Thoracic aorta (tissue), 2 donors: ENCODE measurements at regions not wholly inside any gene's neighbourhood (a gene's known extent, or its start where the extent isn't known, plus 50 kb on each side); places are given as distances from the start of the nearest gene placed in this dataset.

Source experiments
- ATAC-seq: fragments of 150-250 bp; one replicate; pipeline ENCODE4 v1.8.0; 2017; ENCODE audit warnings: low read depth; ENCODE audit not compliant: insufficient number of reproducible peaks, low FRiP score
- DNase-seq: peaks from one replicate; pipeline ENCODE4 v3.0.0-alpha.2; 2020; ENCODE audit warnings: low spot score
- H3K27ac ChIP-seq, 2 donors: fragments of 200-600 bp; sonication (generic); 1 replicate in 1 of 2; 2 replicates in 1 of 2; pipeline ENCODE4 v1.5.1; 2016; ENCODE audit warnings: mild to moderate bottlenecking in 2 of 2, moderate library complexity in 2 of 2
- H3K27me3 ChIP-seq: fragments of 200-600 bp; sonication (generic); replicated peaks from 2 replicates; pipeline ENCODE4 v1.6.0; 2016; ENCODE audit warnings: mild to moderate bottlenecking; ENCODE audit not compliant: insufficient read depth
- H3K36me3 ChIP-seq: fragments of 200-600 bp; sonication (generic); one replicate; pipeline ENCODE4 v1.5.1; 2016
- H3K4me1 ChIP-seq, 2 donors: fragments of 200-600 bp; sonication (generic); 1 replicate in 1 of 2; 2 replicates in 1 of 2; pipeline versions ENCODE4 v1.5.1 to v1.6.0; 2016; ENCODE audit warnings: low read depth in 2 of 2, mild to moderate bottlenecking in 1 of 2; ENCODE audit not compliant: control insufficient read depth in 1 of 2
- H3K4me3 ChIP-seq: fragments of 200-600 bp; sonication (generic); 2 replicates; pipeline ENCODE4 v1.5.1; 2016; ENCODE audit warnings: mild to moderate bottlenecking
- H3K9me3 ChIP-seq: fragments of 200-600 bp; sonication (generic); 2 replicates; pipeline ENCODE4 v1.5.1; 2016
- CTCF ChIP-seq: fragments of 200-600 bp; sonication (generic); IDR thresholded peaks from one replicate; pipeline ENCODE4 v1.5.1; 2019; ENCODE audit warnings: antibody characterized with exemption

DNA sequence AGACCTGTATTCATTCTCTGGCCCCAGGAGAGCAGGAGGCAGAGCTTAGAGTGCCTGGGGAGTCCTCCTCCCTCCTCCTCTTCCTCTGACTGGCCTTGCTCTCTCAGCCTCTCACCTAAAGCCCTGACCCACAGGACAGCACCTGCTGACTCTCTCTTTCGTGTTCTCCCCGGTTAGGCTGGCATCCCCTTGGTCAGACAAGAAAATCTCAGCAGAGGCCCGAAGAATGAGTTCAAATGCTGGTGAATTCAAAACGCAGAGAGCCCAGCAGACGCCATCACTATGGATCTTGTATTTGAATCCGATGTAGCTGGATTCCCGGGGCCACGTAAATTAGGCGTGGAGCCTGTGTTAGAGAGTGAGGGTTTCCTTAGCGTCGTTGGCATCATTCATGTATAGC lies 255.3 kb downstream of the KLF6 start:
- Histone ChIP-seq H3K27me3 (no peaks in the 10 kb centered on the region), H3K27ac (no peak overlapping the region), H3K9me3 (no peaks in the 10 kb centered on the region), H3K4me3 (no peak overlapping the region), H3K4me1 (peaks cover 16 to 41% of the 10 kb centered on the region in 2 donors), H3K36me3 (no peaks in the 10 kb centered on the region)
- no peak for ATAC-seq
- no peak for TF ChIP-seq CTCF
- no peak for DNase-seq

GRCh38 chr10:3528823-3529403 lies 256.1 kb downstream of the KLF6 start:
- H3K4me3 ChIP-seq = no peak overlapping the region
- H3K9me3 ChIP-seq = no peaks in the 10 kb centered on the region
- H3K27me3 ChIP-seq = no peaks in the 10 kb centered on the region
- H3K4me1 ChIP-seq = peaks cover 16 to 41% of the 10 kb centered on the region in 2 donors
- no peak for DNase-seq
- ATAC-seq = no peak
- H3K27ac ChIP-seq = no peak overlapping the region
- H3K36me3 ChIP-seq = no peaks in the 10 kb centered on the region
- no peak for TF ChIP-seq CTCF

DNA sequence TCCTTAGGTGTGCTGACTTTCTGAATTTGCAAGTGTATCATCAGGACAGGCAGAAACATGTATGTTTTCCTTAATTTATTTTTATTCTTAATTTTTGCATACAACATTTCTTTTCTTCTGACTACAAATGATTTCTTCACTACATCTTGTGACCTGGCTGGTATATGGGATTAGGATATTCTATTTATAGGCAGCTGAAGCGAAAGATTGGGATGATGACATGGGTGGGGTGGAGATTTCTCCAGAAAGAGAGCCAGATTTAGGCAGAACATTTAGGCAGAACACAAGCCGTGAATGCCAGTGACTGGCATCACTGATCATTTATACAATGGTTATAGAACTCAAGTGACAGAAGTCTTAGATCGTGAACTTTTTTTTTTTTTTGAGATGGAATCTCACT lies 256.7 kb downstream of the KLF6 start:
- TF ChIP-seq CTCF = no peak
- Histone ChIP-seq H3K27ac (peak overlapping the region in 1 of 2 donors; percentile 69), H3K27me3 (no peaks in the 10 kb centered on the region), H3K36me3 (no peaks in the 10 kb centered on the region), H3K4me1 (peaks cover 16 to 41% of the 10 kb centered on the region in 2 donors), H3K4me3 (no peak overlapping the region), H3K9me3 (no peaks in the 10 kb centered on the region)
- DNase-seq = no peak
- ATAC-seq = no peak

DNA sequence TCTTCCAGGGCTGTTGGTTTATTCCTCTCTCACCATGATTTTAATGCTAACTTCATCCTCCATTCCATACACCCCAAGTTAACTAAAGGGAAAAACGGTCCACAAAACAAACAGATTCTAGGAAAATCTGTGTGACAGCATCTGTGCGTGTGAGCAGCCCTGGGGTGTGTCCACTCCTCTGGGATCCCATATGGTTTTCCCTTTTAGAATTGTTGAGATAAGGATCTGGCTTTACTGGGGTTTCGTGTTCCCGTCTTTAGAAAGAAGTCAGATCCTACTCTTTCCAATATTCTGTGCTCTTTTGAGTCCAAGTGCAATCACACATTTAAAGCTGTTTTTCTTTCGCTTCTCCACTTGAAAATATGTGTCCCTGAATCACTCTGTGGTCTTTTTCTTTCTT lies 257.1 kb downstream of the KLF6 start:
- no peak for DNase-seq
- H3K4me1 ChIP-seq = peaks cover 16 to 41% of the 10 kb centered on the region in 2 donors
- no peak for ATAC-seq
- H3K4me3 ChIP-seq = no peak overlapping the region
- H3K36me3 ChIP-seq = no peaks in the 10 kb centered on the region
- peak overlapping the region in 1 of 2 donors; percentile 69 for H3K27ac ChIP-seq
- no peak for TF ChIP-seq CTCF
- H3K27me3 ChIP-seq = no peaks in the 10 kb centered on the region
- H3K9me3 ChIP-seq = no peaks in the 10 kb centered on the region

DNA sequence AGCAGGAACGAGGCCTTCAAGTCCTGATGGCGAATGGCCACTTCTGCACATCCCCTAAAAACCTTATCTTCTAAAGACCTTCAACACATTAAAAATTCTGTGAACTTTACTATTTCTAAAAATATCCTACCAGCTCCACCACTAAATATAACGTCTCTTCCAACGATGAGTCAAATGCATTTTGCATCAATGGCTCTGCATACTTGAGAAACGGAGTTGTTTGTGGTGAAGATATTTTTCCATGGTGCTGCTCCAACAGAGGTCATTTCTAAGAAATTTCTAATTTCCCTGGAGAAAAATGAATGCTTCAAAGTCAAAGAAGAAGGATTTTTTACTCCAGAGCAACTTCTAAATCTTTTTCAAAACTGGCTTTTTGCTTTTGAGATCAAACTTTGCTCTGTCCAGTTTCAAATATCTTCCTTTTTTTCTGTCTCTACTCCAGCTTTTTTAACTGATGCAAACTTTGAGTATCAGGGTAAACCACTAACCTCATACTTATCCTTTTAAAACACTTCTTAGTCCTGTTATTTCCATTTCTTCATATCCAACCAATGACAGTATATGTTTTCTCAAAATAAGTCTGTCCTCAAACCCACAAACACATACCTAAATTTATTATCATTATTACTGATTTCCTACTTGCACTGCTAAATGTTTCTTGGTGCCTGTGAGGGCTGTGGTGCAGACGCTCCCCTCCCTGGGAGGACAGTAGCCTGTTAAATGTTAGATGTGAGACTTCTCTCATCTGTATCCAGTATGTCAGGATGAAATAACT lies 258.1 kb downstream of the KLF6 start:
- no peak for DNase-seq
- Histone ChIP-seq H3K36me3 (no peaks in the 10 kb centered on the region), H3K4me1 (peaks cover 16 to 41% of the 10 kb centered on the region in 2 donors), H3K27ac (peak overlapping the region; percentile 32 to 69), H3K4me3 (no peak overlapping the region), H3K27me3 (no peaks in the 10 kb centered on the region), H3K9me3 (no peaks in the 10 kb centered on the region)
- no peak for TF ChIP-seq CTCF
- no peak for ATAC-seq
